Brain microvascular endothelial cell (primary cell): ENCODE measurements at regions not wholly inside any gene's neighbourhood (a gene's known extent, or its start where the extent isn't known, plus 50 kb on each side); places are given as distances from the start of the nearest gene placed in this dataset.

Experiments
- DNase-seq: peaks from one replicate; pipeline ENCODE4 v3.0.0-alpha.2; 2020
- H3K27ac ChIP-seq: fragments of 250-450 bp; sonication (Bioruptor Pico); 2 replicates; pipeline ENCODE4 v1.5.1; 2020; ENCODE audit warnings: mild to moderate bottlenecking, moderate library complexity
- H3K27me3 ChIP-seq: fragments of 250-450 bp; sonication (Bioruptor Pico); replicated peaks from 2 replicates; pipeline ENCODE4 v1.5.1; 2020; ENCODE audit warnings: mild to moderate bottlenecking
- H3K36me3 ChIP-seq: fragments of 250-450 bp; sonication (Bioruptor Pico); replicated peaks from 2 replicates; pipeline ENCODE4 v1.5.1; 2020; ENCODE audit warnings: mild to moderate bottlenecking
- H3K4me3 ChIP-seq: 2 replicates; pipeline ENCODE4 v1.5.1; 2011; ENCODE audit warnings: low read depth, mild to moderate bottlenecking, control low read depth, low read length, moderate library complexity
- CTCF ChIP-seq: IDR thresholded peaks from 2 replicates; pipeline ENCODE4 v1.5.1; 2011; ENCODE audit warnings: low read depth, mild to moderate bottlenecking, moderate library complexity, low read length, control low read depth, inconsistent platforms; ENCODE audit errors: missing control alignments
- in situ Hi-C: cut with HindIII; loops from 2 replicates; pipeline ENCODE4 v1.10.0; 2017; ENCODE audit warnings: low sequenced_read_pairs, low pct_ligation_motif_present

DNA sequence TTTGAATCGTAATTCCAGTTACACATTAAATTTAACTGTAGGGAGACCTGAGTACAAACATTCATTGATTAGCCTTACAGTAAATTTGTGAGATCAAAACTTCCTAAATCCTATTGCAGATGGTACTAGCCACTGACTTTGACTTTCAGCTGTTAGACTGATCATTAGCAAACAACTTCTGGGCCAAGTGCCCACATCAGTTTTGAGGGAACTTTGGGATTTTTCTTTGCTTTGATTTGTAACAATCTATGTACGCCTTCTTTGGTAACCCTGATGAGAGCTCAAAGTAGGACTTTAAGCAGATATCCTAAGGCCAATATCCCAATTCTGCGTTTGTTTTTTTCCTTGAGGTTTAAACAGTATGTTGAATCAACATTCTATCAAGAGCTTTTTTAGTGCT lies 131.5 kb downstream of the DLEU7 start:
- Histone ChIP-seq H3K4me3 (no peak overlapping the region), H3K27ac (no peak overlapping the region), H3K27me3 (no peaks in the 10 kb centered on the region), H3K36me3 (no peaks in the 10 kb centered on the region)
- DNase-seq: no peak
- in situ Hi-C loops: no loop called here
- TF ChIP-seq CTCF: no peak

DNA sequence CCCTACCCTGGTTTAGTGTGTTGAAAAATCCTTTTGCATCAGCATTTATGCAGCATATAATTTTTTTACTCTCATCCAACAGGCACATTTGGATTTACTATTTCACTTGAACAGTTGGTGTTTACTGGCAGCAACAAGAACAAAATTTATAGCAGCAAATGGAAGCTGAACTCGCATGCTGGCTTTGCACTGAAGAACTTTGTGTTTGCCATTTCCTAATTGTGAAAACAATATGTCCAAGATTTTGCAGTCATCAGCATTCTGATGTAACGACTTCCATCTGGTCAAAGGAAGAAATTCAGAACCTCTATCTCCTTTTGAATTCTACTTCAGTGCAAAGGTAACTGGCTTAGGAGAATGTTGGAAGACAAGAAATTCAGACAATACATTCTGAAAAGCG lies 131.0 kb downstream of the DLEU7 start:
- H3K4me3 ChIP-seq: no peak overlapping the region
- no peak for DNase-seq
- no peaks in the 10 kb centered on the region for H3K27me3 ChIP-seq
- H3K36me3 ChIP-seq: no peaks in the 10 kb centered on the region
- TF ChIP-seq CTCF: no peak
- H3K27ac ChIP-seq: no peak overlapping the region
- in situ Hi-C loops: no loop called here

GRCh38 chr13:50712881-50713280 lies 130.6 kb downstream of the DLEU7 start:
- no peaks in the 10 kb centered on the region for H3K27me3 ChIP-seq
- no peak for TF ChIP-seq CTCF
- H3K4me3 ChIP-seq: no peak overlapping the region
- H3K36me3 ChIP-seq: no peaks in the 10 kb centered on the region
- in situ Hi-C loops: no loop called here
- no peak overlapping the region for H3K27ac ChIP-seq
- DNase-seq: no peak

GRCh38 chr13:50713523-50714248 lies 129.8 kb downstream of the DLEU7 start:
- no peak overlapping the region for H3K27ac ChIP-seq
- in situ Hi-C loops: no loop called here
- peak; percentile 82 for DNase-seq
- no peaks in the 10 kb centered on the region for H3K27me3 ChIP-seq
- H3K36me3 ChIP-seq: no peaks in the 10 kb centered on the region
- TF ChIP-seq CTCF: no peak
- no peak overlapping the region for H3K4me3 ChIP-seq

- H3K4me3 ChIP-seq: no peak overlapping the region
- H3K27ac ChIP-seq: no peak overlapping the region
- TF ChIP-seq CTCF: no peak
- no peak for DNase-seq
- no peaks in the 10 kb centered on the region for H3K36me3 ChIP-seq
- in situ Hi-C loops: no loop called here
- no peaks in the 10 kb centered on the region for H3K27me3 ChIP-seq
These were observed 128.6 kb downstream of the DLEU7 start for GRCh38 chr13:50714891-50715290.
